SK-N-MC (cell line): ENCODE measurements at regions not wholly inside any gene's neighbourhood (a gene's known extent, or its start where the extent isn't known, plus 50 kb on each side); places are given as distances from the start of the nearest gene placed in this dataset.

ENCODE experiments used
- DNase-seq: peaks from one replicate; pipeline ENCODE4 v3.0.0-alpha.2; 2011; ENCODE audit warnings: low read depth, low spot score
- H3K27ac ChIP-seq: fragments of 200-600 bp; sonication (generic); 2 replicates; pipeline ENCODE4 v1.5.1; 2016; ENCODE audit warnings: mixed run types
- H3K36me3 ChIP-seq: fragments of 200-600 bp; sonication (generic); 2 replicates; pipeline ENCODE4 v1.6.1; 2017; ENCODE audit warnings: antibody characterized with exemption, low read length, mixed read lengths; ENCODE audit not compliant: insufficient read depth
- H3K4me3 ChIP-seq: fragments of 200-600 bp; sonication (generic); 2 replicates; pipeline ENCODE4 v1.5.1; 2016
- H3K9ac ChIP-seq: fragments of 200-600 bp; sonication (generic); 2 replicates; pipeline ENCODE4 v1.8.0; 2017; ENCODE audit warnings: mixed run types, mixed read lengths; ENCODE audit not compliant: insufficient read length
- H3K9me3 ChIP-seq: fragments of 200-600 bp; sonication (generic); 2 replicates; pipeline ENCODE4 v1.6.1; 2017; ENCODE audit warnings: low read depth, mild to moderate bottlenecking, antibody characterized with exemption, low read length, moderate library complexity, mixed read lengths
- EZH2 ChIP-seq: fragments of 200-600 bp; sonication (generic); IDR thresholded peaks from one replicate; pipeline ENCODE4 v1.6.1; 2017; ENCODE audit warnings: antibody characterized with exemption
- FOXP2 ChIP-seq: optimal IDR thresholded peaks from 2 replicates; pipeline ENCODE3; 2011; ENCODE audit warnings: mild to moderate bottlenecking, moderate library complexity; ENCODE audit not compliant: insufficient read depth; ENCODE audit errors: extremely low read length, control extremely low read depth
- POLR2AphosphoS5 ChIP-seq: IDR thresholded peaks from 2 replicates; pipeline ENCODE4 v1.6.1; 2012; ENCODE audit warnings: mild to moderate bottlenecking, low read depth, low read length, borderline replicate concordance

DNA sequence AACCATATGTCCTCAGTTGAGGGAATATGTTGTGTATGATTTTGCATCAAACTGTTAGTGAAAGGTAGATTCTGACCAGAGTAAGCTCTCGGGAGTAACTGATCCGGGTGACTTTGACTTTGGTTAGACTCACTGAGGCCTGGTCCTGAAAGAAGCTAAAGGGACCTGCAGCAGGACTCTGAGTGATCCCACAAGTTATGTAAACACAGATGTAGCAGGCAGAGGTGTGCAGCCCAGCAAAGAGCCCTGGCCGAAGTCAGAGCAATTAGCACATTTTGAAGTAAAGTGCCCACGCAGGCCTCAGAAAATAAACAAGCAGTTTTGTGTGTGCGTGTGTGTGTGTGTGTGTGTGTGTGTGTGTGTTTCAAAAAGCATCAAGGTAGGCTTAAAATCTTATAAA lies 245.6 kb upstream of the FERD3L start:
- H3K4me3 ChIP-seq, result no peak overlapping the region
- no peak for TF ChIP-seq POLR2AphosphoS5
- no peak for TF ChIP-seq EZH2
- no peak for TF ChIP-seq FOXP2
- H3K27ac ChIP-seq, result no peak overlapping the region
- no peak overlapping the region for H3K9ac ChIP-seq
- no peak for DNase-seq
- H3K9me3 ChIP-seq, result no peaks in the 10 kb centered on the region
- H3K36me3 ChIP-seq, result no peaks in the 10 kb centered on the region

DNA sequence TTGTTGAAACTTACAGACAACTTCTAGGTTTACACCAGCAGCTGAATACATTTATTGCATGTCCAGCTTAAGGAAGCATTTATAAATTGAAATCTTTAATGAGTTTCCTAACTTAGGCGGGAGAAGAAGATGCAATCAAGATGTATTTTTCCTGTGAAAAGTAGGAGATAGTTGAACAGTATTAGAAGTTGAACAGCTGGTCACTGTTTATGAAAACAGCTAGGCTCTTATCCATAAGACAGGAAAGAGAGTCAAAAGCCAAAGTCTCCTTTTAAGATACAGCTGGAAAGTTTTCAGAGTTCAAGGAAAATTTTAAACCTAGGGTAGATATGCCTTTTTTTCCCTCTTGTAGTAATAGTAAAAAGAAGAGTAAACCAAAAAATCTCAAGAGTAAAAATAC lies 236.1 kb upstream of the FERD3L start:
- no peak overlapping the region for H3K27ac ChIP-seq
- no peaks in the 10 kb centered on the region for H3K9me3 ChIP-seq
- H3K36me3 ChIP-seq, result no peaks in the 10 kb centered on the region
- no peak overlapping the region for H3K4me3 ChIP-seq
- DNase-seq, result no peak
- no peak for TF ChIP-seq FOXP2
- H3K9ac ChIP-seq, result no peak overlapping the region

DNA sequence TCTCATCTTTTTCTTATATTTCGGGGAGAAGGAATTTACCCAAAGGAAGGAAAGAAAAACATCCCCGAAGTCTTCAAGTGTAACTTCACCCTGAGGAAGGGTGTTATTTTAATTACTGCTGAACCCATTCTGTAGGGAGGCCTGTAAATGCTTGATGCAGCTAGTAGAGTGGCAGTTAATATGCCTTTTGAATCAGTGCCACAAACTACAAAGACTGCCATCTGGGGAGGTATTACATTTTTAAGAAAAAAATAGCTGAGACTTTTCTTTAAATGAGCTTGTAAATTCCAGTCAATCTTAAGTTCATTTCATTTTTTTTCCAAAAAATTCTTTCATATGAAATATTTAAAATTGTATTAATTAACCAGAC lies 233.1 kb upstream of the FERD3L start:
- peak overlapping the region; percentile 2 for H3K9ac ChIP-seq
- TF ChIP-seq FOXP2 (no peak), POLR2AphosphoS5 (no peak), EZH2 (no peak)
- H3K9me3 ChIP-seq, result no peaks in the 10 kb centered on the region
- H3K27ac ChIP-seq, result peak overlapping the region; percentile 61; the same call in 1 of the 2 replicates
- H3K36me3 ChIP-seq, result no peaks in the 10 kb centered on the region
- DNase-seq, result no peak
- peak overlapping the region; percentile 8; the same call in 1 of the 2 replicates for H3K4me3 ChIP-seq

DNA sequence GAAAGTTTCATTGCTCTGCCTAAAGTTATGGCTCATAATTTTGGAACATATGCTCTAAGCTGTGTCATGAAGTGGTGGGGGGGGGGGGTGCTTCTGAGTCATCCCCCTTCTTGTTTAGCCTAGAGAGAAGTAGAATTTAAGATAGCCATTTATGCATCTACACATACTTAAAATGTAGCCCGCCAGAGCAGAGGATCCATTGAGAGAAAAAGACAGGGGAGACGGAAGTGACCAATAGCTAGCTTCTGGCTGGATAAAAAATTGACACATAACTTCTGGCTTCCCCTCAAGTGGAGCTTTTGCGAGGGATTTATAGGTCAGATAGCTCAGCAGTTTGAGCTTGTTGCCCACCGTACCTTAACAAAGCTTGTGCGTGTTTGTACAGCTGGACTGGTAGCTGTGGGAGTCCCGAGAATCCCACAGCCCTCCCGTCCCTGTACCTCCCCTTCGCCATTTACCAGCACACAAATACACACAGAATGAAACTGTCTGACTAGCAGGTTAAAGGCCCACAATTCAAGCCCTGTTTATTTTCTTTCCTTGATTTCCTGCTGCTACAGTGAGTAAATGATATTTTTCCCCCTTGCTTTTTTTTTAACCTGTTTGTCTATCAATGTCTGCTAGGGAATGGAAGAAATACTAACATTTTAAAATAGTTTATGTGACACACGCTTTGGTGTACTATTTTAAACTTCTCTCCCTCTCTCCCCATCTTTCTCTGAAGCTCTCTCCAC lies 232.6 kb upstream of the FERD3L start:
- H3K27ac ChIP-seq, result peak overlapping the region; percentile 61; the same call in 1 of the 2 replicates
- H3K4me3 ChIP-seq, result peak overlapping the region; percentile 8; the same call in 1 of the 2 replicates
- no peak for DNase-seq
- TF ChIP-seq EZH2 (no peak), FOXP2 (no peak), POLR2AphosphoS5 (no peak)
- no peaks in the 10 kb centered on the region for H3K9me3 ChIP-seq
- no peaks in the 10 kb centered on the region for H3K36me3 ChIP-seq
- H3K9ac ChIP-seq, result peak overlapping the region; percentile 2

DNA sequence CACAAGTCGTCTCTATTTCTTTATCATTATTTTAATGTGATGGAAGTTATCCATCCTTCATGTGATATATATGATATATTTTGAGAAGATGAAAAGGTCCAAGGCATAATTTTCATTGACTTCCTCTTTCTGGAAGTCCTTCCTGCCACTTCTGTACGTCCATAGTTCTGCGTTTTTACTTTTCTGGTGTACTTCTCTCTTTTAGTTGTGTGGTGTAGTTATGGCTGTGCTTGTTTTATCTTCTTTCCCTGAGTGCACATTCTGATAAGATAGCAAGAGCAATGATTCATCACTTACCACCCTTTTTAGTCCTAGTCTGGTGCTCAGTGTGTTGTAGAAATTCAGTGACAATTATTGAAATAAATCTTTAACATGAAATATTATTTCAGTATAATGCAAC lies 231.3 kb upstream of the FERD3L start:
- no peak for DNase-seq
- H3K9me3 ChIP-seq, result no peaks in the 10 kb centered on the region
- H3K9ac ChIP-seq, result no peak overlapping the region
- H3K36me3 ChIP-seq, result no peaks in the 10 kb centered on the region
- TF ChIP-seq POLR2AphosphoS5 (no peak), FOXP2 (no peak), EZH2 (no peak)
- no peak overlapping the region for H3K4me3 ChIP-seq
- no peak overlapping the region for H3K27ac ChIP-seq

DNA sequence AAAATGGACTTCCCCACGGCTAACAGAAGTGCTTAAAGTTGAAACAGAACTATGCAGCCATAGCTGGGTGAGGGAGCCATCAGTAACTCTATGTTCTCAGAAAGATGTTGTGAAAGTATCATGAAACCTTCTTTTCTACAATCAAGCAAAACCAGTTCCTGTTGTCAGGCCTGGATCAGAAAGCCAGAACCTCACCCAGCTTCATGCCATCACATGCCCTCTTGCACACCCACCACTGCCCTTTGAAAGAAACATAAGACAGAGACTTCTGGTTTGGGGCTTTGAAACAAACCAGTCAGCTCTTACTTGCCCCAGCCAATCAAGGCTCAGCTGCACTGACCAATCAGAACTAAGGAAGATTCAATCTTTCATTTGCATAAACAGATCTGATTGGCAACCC lies 230.8 kb upstream of the FERD3L start:
- Histone ChIP-seq H3K27ac (no peak overlapping the region), H3K9ac (no peak overlapping the region), H3K4me3 (no peak overlapping the region), H3K9me3 (no peaks in the 10 kb centered on the region), H3K36me3 (no peaks in the 10 kb centered on the region)
- TF ChIP-seq POLR2AphosphoS5 (no peak), EZH2 (no peak), FOXP2 (no peak)
- DNase-seq, result no peak

DNA sequence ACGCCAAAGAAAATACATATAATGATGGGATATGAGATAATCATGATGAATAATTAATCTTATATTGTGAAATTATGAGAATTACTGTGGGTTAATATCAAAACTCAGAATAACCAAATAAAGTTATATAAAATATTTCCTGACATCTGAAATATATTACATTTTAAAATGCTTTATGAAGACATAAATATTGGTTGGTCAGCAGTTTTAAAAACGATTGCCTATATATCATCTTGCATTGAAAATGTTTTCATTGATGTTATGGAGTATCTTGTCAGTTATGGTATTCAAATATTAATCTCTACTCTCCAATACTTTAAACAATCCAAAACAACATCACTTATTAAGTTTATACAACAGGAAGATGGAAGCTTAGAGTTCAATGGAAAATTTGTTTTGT lies 228.1 kb upstream of the FERD3L start:
- Histone ChIP-seq H3K9me3 (no peaks in the 10 kb centered on the region), H3K4me3 (no peak overlapping the region), H3K36me3 (no peaks in the 10 kb centered on the region), H3K27ac (no peak overlapping the region), H3K9ac (no peak overlapping the region)
- TF ChIP-seq EZH2, result no peak
- no peak for TF ChIP-seq FOXP2
- no peak for TF ChIP-seq POLR2AphosphoS5
- no peak for DNase-seq

DNA sequence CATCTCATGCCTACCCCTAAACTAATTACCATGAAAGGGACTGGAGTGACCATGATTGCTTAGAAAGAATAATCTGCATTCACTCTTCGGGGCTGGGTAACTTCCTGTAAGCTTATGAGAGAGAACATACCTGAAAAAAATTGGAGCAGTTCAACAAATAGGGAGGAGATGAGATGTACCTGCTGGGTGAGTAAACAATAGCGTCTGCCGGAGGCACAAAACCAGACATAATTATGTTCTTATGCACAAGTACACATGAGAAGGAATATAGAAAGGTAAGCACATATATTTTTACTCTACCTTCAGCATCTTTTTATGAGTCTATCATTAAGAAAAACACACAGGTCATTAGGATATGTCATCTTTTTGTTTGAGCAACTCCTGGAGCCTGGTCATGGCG lies 224.6 kb upstream of the FERD3L start:
- H3K9ac ChIP-seq, result no peak overlapping the region
- DNase-seq, result no peak
- no peak for TF ChIP-seq EZH2
- no peak for TF ChIP-seq POLR2AphosphoS5
- no peak for TF ChIP-seq FOXP2
- H3K36me3 ChIP-seq, result no peaks in the 10 kb centered on the region
- no peaks in the 10 kb centered on the region for H3K9me3 ChIP-seq
- no peak overlapping the region for H3K27ac ChIP-seq
- no peak overlapping the region for H3K4me3 ChIP-seq

DNA sequence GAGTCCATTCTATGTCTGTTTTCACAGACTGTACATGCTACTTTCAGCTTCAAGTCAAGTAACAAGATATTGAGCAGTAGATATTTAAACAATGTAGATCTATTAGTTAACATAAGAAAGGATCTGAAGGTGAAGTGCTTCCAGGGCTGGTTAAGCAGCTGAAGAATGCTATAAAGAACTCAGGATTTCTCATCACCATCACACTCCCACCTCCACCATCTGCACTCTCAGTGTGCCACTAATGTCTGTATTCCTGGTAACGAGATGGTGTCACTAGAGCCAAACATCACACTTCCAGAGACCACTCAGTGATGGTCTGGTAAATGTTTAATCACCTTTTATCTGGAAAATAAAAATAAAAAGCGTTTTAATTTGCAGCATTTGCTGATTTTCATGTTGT lies 224.0 kb upstream of the FERD3L start:
- no peak for DNase-seq
- TF ChIP-seq FOXP2, result no peak
- no peak for TF ChIP-seq EZH2
- H3K9me3 ChIP-seq, result no peaks in the 10 kb centered on the region
- no peak overlapping the region for H3K4me3 ChIP-seq
- no peaks in the 10 kb centered on the region for H3K36me3 ChIP-seq
- no peak overlapping the region for H3K9ac ChIP-seq
- no peak overlapping the region for H3K27ac ChIP-seq
